Brain pericyte (primary cell): ENCODE measurements at regions not wholly inside any gene's neighbourhood (a gene's known extent, or its start where the extent isn't known, plus 50 kb on each side); places are given as distances from the start of the nearest gene placed in this dataset.

ENCODE experiments used
- DNase-seq: peaks from one replicate; pipeline ENCODE4 v3.0.0-alpha.2; 2012; ENCODE audit warnings: low read depth, low spot score

GRCh38 chr16:85187886-85188285 is 75.6 kb upstream of the CIBAR2 start:
- no peak for DNase-seq

- no peak for DNase-seq
Measured at GRCh38 chr16:85188822-85189672, 76.8 kb upstream of the CIBAR2 start.

DNA sequence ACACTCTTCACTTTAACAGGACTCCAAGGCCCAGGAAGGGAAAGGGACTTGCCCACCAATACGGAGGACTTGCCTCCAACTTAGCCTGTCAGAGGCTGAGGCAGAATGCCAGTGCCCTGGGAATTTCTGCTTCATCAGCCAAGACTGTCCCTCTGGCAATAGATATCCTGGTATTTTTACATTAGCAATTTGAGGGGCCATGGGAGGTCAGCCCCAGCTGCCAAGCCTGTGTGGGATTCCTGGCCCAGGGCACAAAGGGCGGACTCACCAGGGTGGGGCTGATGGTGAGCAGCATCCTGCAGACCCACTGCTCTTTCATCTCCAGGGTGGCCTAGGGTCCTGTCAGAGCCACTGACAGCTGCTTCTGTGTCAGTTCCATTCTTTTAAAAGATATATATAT is 78.3 kb upstream of the CIBAR2 start:
- DNase-seq, result no peak

GRCh38 chr16:85191341-85191965 is 79.2 kb upstream of the CIBAR2 start:
- DNase-seq, result no peak

DNA sequence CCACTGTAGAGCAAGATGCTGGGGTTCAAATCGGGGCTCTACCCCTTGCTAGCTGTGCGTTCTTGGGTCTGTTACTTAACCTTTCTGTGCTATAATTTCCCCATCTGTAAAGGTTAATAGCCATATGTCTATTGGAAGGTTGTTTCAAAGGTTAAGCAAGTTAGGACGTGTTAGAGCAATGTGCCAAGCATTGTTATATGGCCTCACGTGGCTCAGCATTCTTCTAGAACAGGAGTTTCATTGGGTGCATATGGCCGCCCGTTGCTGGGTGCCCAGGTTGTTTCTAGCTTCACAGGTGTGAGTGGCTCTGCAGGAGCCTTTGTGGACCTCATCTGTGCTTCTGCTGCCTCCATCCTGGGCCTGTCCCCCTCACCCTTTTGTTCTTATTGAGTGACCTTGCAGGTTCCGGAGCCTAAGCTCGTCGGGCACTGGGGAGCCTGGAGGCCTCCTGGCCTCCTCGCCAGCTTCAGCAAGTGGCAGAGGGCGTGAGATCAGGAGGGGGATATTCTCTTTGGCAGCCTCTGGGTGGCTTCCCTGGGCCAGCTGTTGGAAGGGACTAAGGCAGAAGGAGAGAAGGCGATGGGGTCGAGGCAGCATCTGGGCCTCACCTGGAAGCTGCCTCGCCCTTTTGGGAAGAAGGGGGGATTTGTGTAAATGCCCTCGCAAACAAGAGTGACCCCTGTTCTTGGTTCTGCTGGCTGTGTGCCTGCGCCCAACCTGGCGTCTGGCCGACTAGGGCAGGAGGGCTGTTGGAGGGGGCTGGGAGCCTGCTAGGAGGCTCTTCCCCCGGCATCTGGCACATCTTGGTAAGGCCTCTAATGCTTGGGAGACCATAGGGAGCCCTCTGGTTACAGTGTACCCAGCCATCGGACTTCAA is 80.2 kb upstream of the CIBAR2 start:
- no peak for DNase-seq

DNA sequence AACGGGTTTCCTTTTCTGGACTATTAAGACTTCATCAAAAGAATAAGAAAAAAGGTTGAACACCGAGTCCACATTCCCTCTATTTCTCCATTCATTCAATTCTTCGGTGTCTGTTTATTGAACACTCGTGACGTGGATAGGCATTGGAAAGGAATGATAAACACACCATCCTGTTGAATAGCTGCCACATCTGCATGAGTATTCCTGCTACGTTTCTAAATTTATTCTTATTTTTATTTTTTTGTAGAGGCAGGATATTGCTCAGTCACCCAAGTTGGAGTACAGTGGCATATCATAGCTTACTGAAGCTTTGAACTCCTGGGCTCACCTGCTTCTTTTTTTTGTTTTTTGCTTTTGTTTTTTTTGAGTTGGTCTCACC is 80.8 kb upstream of the CIBAR2 start:
- no peak for DNase-seq

- no peak for DNase-seq
Measured at GRCh38 chr16:85193876-85194275, 81.6 kb upstream of the CIBAR2 start.

GRCh38 chr16:85194307-85195270 is 82.3 kb upstream of the CIBAR2 start:
- DNase-seq, result no peak

GRCh38 chr16:85195271-85195647 is 83.0 kb upstream of the CIBAR2 start:
- DNase-seq, result no peak

- DNase-seq, result no peak
Measured at GRCh38 chr16:85195900-85196772, 83.9 kb upstream of the CIBAR2 start.

GRCh38 chr16:85196976-85197375 is 84.7 kb upstream of the CIBAR2 start:
- DNase-seq, result no peak

GRCh38 chr16:85197611-85198566 is 85.6 kb upstream of the CIBAR2 start:
- no peak for DNase-seq

GRCh38 chr16:85199069-85199725 is 86.9 kb upstream of the CIBAR2 start:
- no peak for DNase-seq

DNA sequence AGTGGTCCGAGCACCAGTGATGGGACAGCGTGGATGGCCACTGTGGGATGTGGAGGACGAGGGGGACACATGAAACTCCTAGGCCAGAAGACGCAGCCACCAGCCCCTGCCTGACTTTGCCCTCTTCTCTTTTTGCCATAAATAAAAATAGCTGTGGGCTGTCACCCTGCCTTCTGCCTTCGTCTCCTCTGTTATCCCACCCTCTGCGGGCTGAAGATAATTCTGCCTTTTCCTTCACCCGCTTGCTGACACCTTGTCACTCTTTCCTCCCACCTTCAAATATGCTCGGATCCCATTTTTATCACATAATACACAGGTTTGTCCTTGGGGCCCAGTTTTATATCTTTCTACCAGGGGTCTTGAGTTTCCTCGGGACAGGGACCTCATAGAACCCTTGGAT is 87.6 kb upstream of the CIBAR2 start:
- DNase-seq, result no peak

- no peak for DNase-seq
Measured at GRCh38 chr16:85200471-85201278, 88.4 kb upstream of the CIBAR2 start.

DNA sequence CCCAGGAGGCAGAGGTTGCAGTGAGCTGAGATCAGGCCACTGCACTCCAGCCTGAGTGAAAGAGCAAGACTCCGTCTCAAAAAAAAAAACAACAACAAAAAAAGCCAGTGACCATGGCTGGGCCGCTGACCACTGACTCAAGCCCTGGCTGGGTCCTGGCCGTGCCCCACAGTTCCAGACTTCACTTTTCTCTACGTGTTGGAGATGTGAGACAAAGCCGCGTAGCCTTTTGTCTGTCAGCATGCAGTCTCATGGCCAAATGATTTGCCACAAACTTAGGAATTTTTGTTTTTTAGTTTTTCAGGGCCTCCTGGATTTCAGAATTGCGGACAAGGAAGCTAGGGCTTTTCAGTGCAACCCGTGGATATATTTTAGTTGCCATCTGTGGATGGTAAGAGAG is 89.3 kb upstream of the CIBAR2 start:
- no peak for DNase-seq

DNA sequence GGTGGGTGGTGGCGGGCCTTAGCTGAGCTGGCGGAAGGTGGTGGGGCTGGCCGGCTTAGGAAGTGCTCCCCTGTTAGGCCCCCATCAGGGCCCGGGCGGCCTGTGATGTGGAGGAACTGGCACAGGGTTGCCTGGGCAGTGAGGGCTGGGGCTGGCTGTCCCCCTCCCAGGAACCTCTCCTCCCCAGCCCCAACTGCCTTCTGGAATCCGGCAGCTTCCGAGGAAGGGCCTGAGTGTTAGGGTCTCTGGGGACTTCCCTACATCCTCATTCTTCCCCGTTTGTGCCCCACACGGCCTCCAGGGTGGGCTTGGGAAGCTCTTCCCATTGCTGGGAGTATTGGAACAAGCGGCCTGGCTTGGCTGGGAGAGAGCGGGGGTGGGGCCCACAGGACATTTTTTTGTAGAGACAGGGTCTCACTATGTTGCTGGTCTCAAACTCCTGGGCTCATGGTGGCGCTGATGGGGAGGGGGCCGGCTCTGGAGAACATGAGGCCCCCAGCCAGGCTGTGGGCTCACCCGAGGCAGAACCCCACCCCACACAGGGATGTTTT is 89.9 kb upstream of the CIBAR2 start:
- DNase-seq, result no peak
